ENCODE measurements at regions not wholly inside any gene's neighbourhood (a gene's known extent, or its start where the extent isn't known, plus 50 kb on each side); places are given as distances from the start of the nearest gene placed in this dataset.

GRCh38 chr11:110835106-110835505 is 122.9 kb upstream of the ARHGAP20 start:
- no peak for FAIRE-seq

GRCh38 chr11:110833033-110833484 is 120.8 kb upstream of the ARHGAP20 start:
- H3K36me3 ChIP-seq (ENCODE audit: control insufficient read depth in 2 of 2, insufficient read depth in 2 of 2, low read length in 1 of 2) = no peaks in the 10 kb centered on the region
- H3K79me2 ChIP-seq (ENCODE audit: control insufficient read depth, insufficient read depth, low read length) = no peaks in the 10 kb centered on the region
- no peak overlapping the region for H3K27ac ChIP-seq (ENCODE audit: control insufficient read depth, insufficient read depth)
- BruUV-seq (replicated peaks) = no TSS peak
- no peak overlapping the region for H3K4me3 ChIP-seq
- SMC1A ChIA-PET (ENCODE audit: uncharacterized antibody, unreplicated experiment) = interaction anchor here (0.8 to 1.2 kb wide), 3 partner anchors 11 to 20 kb away, joined by 3 to 4 read pairs (median 3); no protein-coding TSS in a partner anchor
- WGBS (ENCODE audit: insufficient coverage, insufficient replicate concordance, low lambda C conversion rate, missing lambda C conversion rate) = 0% methylated on average over 4 of the region's 4 CpGs
- RAD21 ChIA-PET (ENCODE audit: unreplicated experiment) = no interaction called here
- ATAC-seq (no peak), FAIRE-seq (no peak), DNase-seq (ENCODE audit: low read depth, low spot score) (no peak)
- in situ Hi-C loops (cut with MboI) (no loop called here), intact Hi-C loops (cut with micrococcal nuclease; ENCODE audit: unreplicated experiment) (no loop called here)
- no peak overlapping the region for H3K4me2 ChIP-seq (ENCODE audit: control insufficient read depth, insufficient read depth)
- no peaks in the 10 kb centered on the region; a peak in 2 of 4 replicates for H3K27me3 ChIP-seq (replicated peaks in 1 of 2; ENCODE audit: control insufficient read depth in 2 of 2, insufficient read depth in 2 of 2, low read length in 1 of 2)
- H3K4me1 ChIP-seq (ENCODE audit: control insufficient read depth, insufficient read depth, low read length) = no peaks in the 10 kb centered on the region
- H3K9ac ChIP-seq (ENCODE audit: control insufficient read depth, insufficient read depth, low read length) = no peak overlapping the region
- POLR2A ChIA-PET = no interaction called here
- CTCF ChIA-PET = no interaction called here
- TF ChIP-seq NFXL1 (IDR thresholded peaks at IDR 0.05; ENCODE audit: borderline replicate concordance) = no peak
- H2AFZ ChIP-seq (ENCODE audit: control insufficient read depth, low read depth, low read length) = no peak overlapping the region
- H4K20me1 ChIP-seq (ENCODE audit: control insufficient read depth, insufficient read depth) = no peaks in the 10 kb centered on the region
- no peaks in the 10 kb centered on the region for H3K9me3 ChIP-seq (replicated peaks; ENCODE audit: control insufficient read depth, insufficient read depth, low read length)

More at GRCh38 chr11:110835106-110835505, 122.9 kb upstream of the ARHGAP20 start:
- ATAC-seq = no peak
- in situ Hi-C loops (cut with MboI) = no loop called here
- Histone ChIP-seq H3K4me2 (ENCODE audit: control insufficient read depth, insufficient read depth) (no peak overlapping the region), H2AFZ (ENCODE audit: control insufficient read depth, low read depth, low read length) (no peak overlapping the region), H3K27me3 (replicated peaks in 1 of 2; ENCODE audit: control insufficient read depth in 2 of 2, insufficient read depth in 2 of 2, low read length in 1 of 2) (no peaks in the 10 kb centered on the region; a peak in 2 of 4 replicates), H3K79me2 (ENCODE audit: control insufficient read depth, insufficient read depth, low read length) (no peaks in the 10 kb centered on the region), H4K20me1 (ENCODE audit: control insufficient read depth, insufficient read depth) (no peaks in the 10 kb centered on the region), H3K9me3 (replicated peaks; ENCODE audit: control insufficient read depth, insufficient read depth, low read length) (no peaks in the 10 kb centered on the region; the same call in 2 of the 3 replicates), H3K4me1 (ENCODE audit: control insufficient read depth, insufficient read depth, low read length) (no peaks in the 10 kb centered on the region), H3K9ac (ENCODE audit: control insufficient read depth, insufficient read depth, low read length) (no peak overlapping the region), H3K36me3 (ENCODE audit: control insufficient read depth in 2 of 2, insufficient read depth in 2 of 2, low read length in 1 of 2) (no peaks in the 10 kb centered on the region), H3K27ac (ENCODE audit: control insufficient read depth, insufficient read depth) (no peak overlapping the region), H3K4me3 (no peak overlapping the region)
- RAD21 ChIA-PET (ENCODE audit: unreplicated experiment) = no interaction called here
- SMC1A ChIA-PET (ENCODE audit: uncharacterized antibody, unreplicated experiment) = no interaction called here
- TF ChIP-seq ZNF622 (IDR thresholded peaks at IDR 0.05) (no peak), EZH2 (IDR thresholded peaks at IDR 0.05; ENCODE audit: borderline replicate concordance, control insufficient read depth, low read depth, low read length) (no peak)
- no TSS peak for BruUV-seq (replicated peaks)
- CTCF ChIA-PET = no interaction called here
- WGBS (ENCODE audit: insufficient coverage, insufficient replicate concordance, low lambda C conversion rate, missing lambda C conversion rate) = 60% methylated on average over 8 of the region's 8 CpGs
- intact Hi-C loops (cut with micrococcal nuclease; ENCODE audit: unreplicated experiment) = no loop called here
- DNase-seq (ENCODE audit: low read depth, low spot score) = no peak
- POLR2A ChIA-PET = no interaction called here

All from GM12878 (cell line).